ENCODE measurements at regions not wholly inside any gene's neighbourhood (a gene's known extent, or its start where the extent isn't known, plus 50 kb on each side); places are given as distances from the start of the nearest gene placed in this dataset.
"Not testable (repeated sequence)": the region's sequence is repeated elsewhere in the genome, so short reads cannot be mapped to it uniquely, and the experiment has no call there.

DNA sequence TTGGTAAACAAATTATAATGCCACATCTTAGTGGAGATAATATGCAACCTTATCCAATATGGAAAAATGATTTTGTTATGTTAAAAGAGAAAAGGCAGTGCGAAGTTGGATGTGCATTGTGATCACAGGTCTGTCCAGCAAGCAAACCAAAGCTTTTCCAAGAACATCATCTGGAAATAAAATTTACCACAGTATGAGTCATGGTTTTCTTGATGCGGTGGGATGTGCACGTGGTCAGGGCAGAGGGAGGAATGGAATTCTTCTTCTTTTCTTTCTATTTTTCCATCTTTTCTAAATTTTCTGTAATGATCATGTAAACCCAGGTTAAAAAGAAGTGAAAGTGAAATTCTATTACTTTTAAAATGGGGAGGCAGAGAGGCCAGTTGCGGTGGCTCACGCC, 169.8 kb downstream of the C11orf91 start:
- Histone ChIP-seq H3K36me3 (ENCODE audit: insufficient read depth, low read length, poor library complexity, severe bottlenecking) (no peaks in the 10 kb centered on the region), H3K27me3 (replicated peaks; ENCODE audit: insufficient read depth, low read depth, low read length, poor library complexity) (no peaks in the 10 kb centered on the region), H3K9me3 (ENCODE audit: low read depth, low read length, poor library complexity, severe bottlenecking) (no peaks in the 10 kb centered on the region), H3K27ac (ENCODE audit: low read depth, low read length, poor library complexity, severe bottlenecking) (no peak overlapping the region), H3K4me1 (ENCODE audit: insufficient read depth, low read length, poor library complexity, severe bottlenecking) (no peaks in the 10 kb centered on the region), H3K4me3 (ENCODE audit: low read depth, low read length, poor library complexity, severe bottlenecking) (no peak overlapping the region)
- TF ChIP-seq EZH2 (IDR thresholded peaks at IDR 0.05; ENCODE audit: borderline replicate concordance, low read depth, low read length, poor library complexity, severe bottlenecking) = no peak
- TF ChIP-seq, protein P1, sequence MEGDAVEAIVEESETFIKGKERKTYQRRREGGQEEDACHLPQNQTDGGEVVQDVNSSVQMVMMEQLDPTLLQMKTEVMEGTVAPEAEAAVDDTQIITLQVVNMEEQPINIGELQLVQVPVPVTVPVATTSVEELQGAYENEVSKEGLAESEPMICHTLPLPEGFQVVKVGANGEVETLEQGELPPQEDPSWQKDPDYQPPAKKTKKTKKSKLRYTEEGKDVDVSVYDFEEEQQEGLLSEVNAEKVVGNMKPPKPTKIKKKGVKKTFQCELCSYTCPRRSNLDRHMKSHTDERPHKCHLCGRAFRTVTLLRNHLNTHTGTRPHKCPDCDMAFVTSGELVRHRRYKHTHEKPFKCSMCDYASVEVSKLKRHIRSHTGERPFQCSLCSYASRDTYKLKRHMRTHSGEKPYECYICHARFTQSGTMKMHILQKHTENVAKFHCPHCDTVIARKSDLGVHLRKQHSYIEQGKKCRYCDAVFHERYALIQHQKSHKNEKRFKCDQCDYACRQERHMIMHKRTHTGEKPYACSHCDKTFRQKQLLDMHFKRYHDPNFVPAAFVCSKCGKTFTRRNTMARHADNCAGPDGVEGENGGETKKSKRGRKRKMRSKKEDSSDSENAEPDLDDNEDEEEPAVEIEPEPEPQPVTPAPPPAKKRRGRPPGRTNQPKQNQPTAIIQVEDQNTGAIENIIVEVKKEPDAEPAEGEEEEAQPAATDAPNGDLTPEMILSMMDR (conservative IDR thresholded peaks at IDR 0.05; ENCODE audit: low read depth, low read length) = no peak
- CTCF ChIA-PET = interaction anchor here (0.6 kb wide), 1 partner anchor 85 kb away, joined by 4 read pairs; no protein-coding TSS in a partner anchor
- DNase-seq (ENCODE audit: low spot score) = no peak
- POLR2A ChIA-PET (ENCODE audit: low non-redundant PET) = no interaction called here
- BruUV-seq (replicated peaks) = no TSS peak
- intact Hi-C loops (cut with micrococcal nuclease; ENCODE audit: unreplicated experiment) = no loop called here

DNA sequence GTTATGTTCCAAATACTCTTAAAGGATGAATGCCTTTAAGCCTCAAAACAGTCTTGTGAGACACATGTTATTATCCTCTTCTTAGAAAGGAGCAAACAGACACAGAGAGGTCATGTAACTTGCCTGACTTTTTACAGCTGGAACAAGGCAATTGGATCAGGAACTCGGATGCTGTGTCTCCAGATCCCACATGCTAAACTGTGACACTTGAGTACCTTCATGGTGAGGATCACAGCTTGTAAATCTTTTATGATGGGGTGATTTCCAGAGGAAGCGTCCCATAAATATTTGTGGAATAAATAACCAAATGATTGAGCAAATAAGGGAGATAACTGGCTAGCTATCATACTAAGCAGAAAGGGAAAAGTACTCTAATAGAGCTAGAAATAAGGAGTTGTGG, 171.2 kb downstream of the C11orf91 start:
- intact Hi-C loops (cut with micrococcal nuclease; ENCODE audit: unreplicated experiment) = no loop called here
- H3K4me3 ChIP-seq (ENCODE audit: low read depth, low read length, poor library complexity, severe bottlenecking) = no peak overlapping the region
- POLR2A ChIA-PET (ENCODE audit: low non-redundant PET) = no interaction called here
- H3K9me3 ChIP-seq (ENCODE audit: low read depth, low read length, poor library complexity, severe bottlenecking) = no peaks in the 10 kb centered on the region
- TF ChIP-seq, protein P1 (conservative IDR thresholded peaks at IDR 0.05; ENCODE audit: low read depth, low read length) = no peak
- no peak for TF ChIP-seq EZH2 (IDR thresholded peaks at IDR 0.05; ENCODE audit: borderline replicate concordance, low read depth, low read length, poor library complexity, severe bottlenecking)
- H3K4me1 ChIP-seq (ENCODE audit: insufficient read depth, low read length, poor library complexity, severe bottlenecking) = no peaks in the 10 kb centered on the region
- no peaks in the 10 kb centered on the region for H3K27me3 ChIP-seq (replicated peaks; ENCODE audit: insufficient read depth, low read depth, low read length, poor library complexity)
- H3K36me3 ChIP-seq (ENCODE audit: insufficient read depth, low read length, poor library complexity, severe bottlenecking) = no peaks in the 10 kb centered on the region
- no peak for DNase-seq (ENCODE audit: low spot score)
- no peak overlapping the region for H3K27ac ChIP-seq (ENCODE audit: low read depth, low read length, poor library complexity, severe bottlenecking)
- CTCF ChIA-PET = no interaction called here
- BruUV-seq (replicated peaks) = no TSS peak

DNA sequence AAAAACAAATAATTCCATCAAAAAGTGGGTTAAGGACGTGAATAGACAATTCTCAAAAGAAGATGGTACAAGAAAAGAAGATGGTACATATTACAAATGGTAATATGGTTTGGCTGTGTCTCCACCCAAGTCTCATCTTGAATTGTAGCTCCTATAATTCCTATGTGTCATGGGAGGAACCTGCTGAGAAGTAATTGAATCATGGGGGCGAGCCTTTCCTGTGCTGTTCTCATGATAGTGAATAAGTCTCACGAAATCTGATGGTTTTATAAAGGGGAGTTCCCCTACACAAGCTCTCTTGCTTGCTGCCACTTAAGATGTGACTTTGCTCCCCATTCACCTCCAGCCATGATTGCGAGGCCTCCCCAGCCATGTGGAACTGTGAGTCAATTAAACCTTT, 172.9 kb downstream of the C11orf91 start:
- DNase-seq (ENCODE audit: low spot score) = peak; percentile 53
- H3K36me3 ChIP-seq (ENCODE audit: insufficient read depth, low read length, poor library complexity, severe bottlenecking); H3K27ac ChIP-seq (ENCODE audit: low read depth, low read length, poor library complexity, severe bottlenecking); intact Hi-C loops (cut with micrococcal nuclease; ENCODE audit: unreplicated experiment); POLR2A ChIA-PET (ENCODE audit: low non-redundant PET); H3K4me3 ChIP-seq (ENCODE audit: low read depth, low read length, poor library complexity, severe bottlenecking); BruUV-seq (replicated peaks); H3K9me3 ChIP-seq (ENCODE audit: low read depth, low read length, poor library complexity, severe bottlenecking); H3K4me1 ChIP-seq (ENCODE audit: insufficient read depth, low read length, poor library complexity, severe bottlenecking): not testable (repeated sequence)
- CTCF ChIA-PET = interaction anchor here (0.6 kb wide), 1 partner anchor 1080 kb away, joined by 3 read pairs; no protein-coding TSS in a partner anchor
- peaks cover 12% of the 10 kb centered on the region for H3K27me3 ChIP-seq (replicated peaks; ENCODE audit: insufficient read depth, low read depth, low read length, poor library complexity)

DNA sequence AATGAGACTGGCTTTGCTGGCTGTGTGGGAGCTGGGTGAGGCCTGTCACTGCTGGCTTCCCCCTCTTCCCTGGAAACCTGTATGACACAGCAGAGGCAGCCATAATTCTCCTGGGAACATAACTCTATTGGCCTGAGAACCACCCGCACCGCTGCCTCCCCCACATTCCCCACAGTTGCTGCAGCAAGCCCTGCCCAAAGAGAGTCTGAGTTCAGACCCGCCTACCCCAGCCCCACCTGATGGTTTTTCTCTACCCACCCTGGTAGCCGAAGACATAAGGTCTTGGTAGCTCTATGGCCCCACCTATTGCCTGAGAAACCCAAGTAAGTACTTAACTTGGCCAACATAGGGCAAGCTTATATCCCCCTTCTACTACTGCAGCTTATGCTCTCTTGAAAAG, 174.8 kb downstream of the C11orf91 start:
- ChIA-PET POLR2A (ENCODE audit: low non-redundant PET) (no interaction called here), CTCF (no interaction called here)
- Histone ChIP-seq H3K4me1 (ENCODE audit: insufficient read depth, low read length, poor library complexity, severe bottlenecking) (no peaks in the 10 kb centered on the region), H3K4me3 (ENCODE audit: low read depth, low read length, poor library complexity, severe bottlenecking) (no peak overlapping the region), H3K9me3 (ENCODE audit: low read depth, low read length, poor library complexity, severe bottlenecking) (no peaks in the 10 kb centered on the region), H3K27me3 (replicated peaks; ENCODE audit: insufficient read depth, low read depth, low read length, poor library complexity) (peaks cover 15% of the 10 kb centered on the region), H3K36me3 (ENCODE audit: insufficient read depth, low read length, poor library complexity, severe bottlenecking) (no peaks in the 10 kb centered on the region), H3K27ac (ENCODE audit: low read depth, low read length, poor library complexity, severe bottlenecking) (no peak overlapping the region)
- TF ChIP-seq, protein P1 (conservative IDR thresholded peaks at IDR 0.05; ENCODE audit: low read depth, low read length) = no peak
- TF ChIP-seq EZH2 (IDR thresholded peaks at IDR 0.05; ENCODE audit: borderline replicate concordance, low read depth, low read length, poor library complexity, severe bottlenecking) = no peak
- BruUV-seq (replicated peaks) = no TSS peak
- DNase-seq (ENCODE audit: low spot score) = no peak
- intact Hi-C loops (cut with micrococcal nuclease; ENCODE audit: unreplicated experiment) = no loop called here

Data from A673 (cell line).